ENCODE measurements at regions not wholly inside any gene's neighbourhood (a gene's known extent, or its start where the extent isn't known, plus 50 kb on each side); places are given as distances from the start of the nearest gene placed in this dataset.

GRCh38 chr6:113401231-113401630 lies 455.9 kb upstream of the MARCKS start (continued):
- no peak for TF ChIP-seq POLR2AphosphoS5 (IDR thresholded peaks at IDR 0.05; ENCODE audit: low read depth, low read length)
- no peak for TF ChIP-seq FOSL1 (IDR thresholded peaks at IDR 0.05; ENCODE audit: low read depth)
- no peak for TF ChIP-seq EZH2 (IDR thresholded peaks at IDR 0.05)
- no peak for TF ChIP-seq ZNF274 (IDR thresholded peaks at IDR 0.05; ENCODE audit: low read depth, low read length)
- TF ChIP-seq JUND (IDR thresholded peaks at IDR 0.05): no peak
- TF ChIP-seq EGR1 (IDR thresholded peaks at IDR 0.05; ENCODE audit: low read depth): no peak

GRCh38 chr6:113402544-113402943 lies 454.6 kb upstream of the MARCKS start:
- DNase-seq (ENCODE audit: low read depth, low spot score) (no peak), ATAC-seq (no peak)
- H3K9ac ChIP-seq (ENCODE audit: low read length): no peak overlapping the region
- H3K4me1 ChIP-seq (ENCODE audit: control insufficient read depth in 1 of 2, insufficient read depth in 2 of 2, low read length in 2 of 2): no peaks in the 10 kb centered on the region
- H3K27ac ChIP-seq (ENCODE audit: low read depth, low read length): no peak overlapping the region
- POLR2A ChIA-PET: no interaction called here
- H3K9me2 ChIP-seq (ENCODE audit: insufficient read depth): no peaks in the 10 kb centered on the region
- no peak for TF ChIP-seq MAX (IDR thresholded peaks at IDR 0.05)
- no peak for TF ChIP-seq YY1 (IDR thresholded peaks at IDR 0.05; ENCODE audit: extremely low read depth, insufficient replicate concordance, low read depth, low read length)
- no peak for TF ChIP-seq ZBTB33 (IDR thresholded peaks at IDR 0.05; ENCODE audit: extremely low read depth, insufficient replicate concordance, low read length)
- no peak for TF ChIP-seq CTCF (IDR thresholded peaks at IDR 0.05 in 2 of 3, conservative IDR thresholded peaks at IDR 0.05 in 1 of 3; ENCODE audit: borderline replicate concordance in 1 of 3, insufficient read depth in 1 of 3, low read depth in 2 of 3, low read length in 2 of 3)
- no peak for TF ChIP-seq RAD21 (IDR thresholded peaks at IDR 0.05; ENCODE audit: low read depth)
- TF ChIP-seq SP1 (IDR thresholded peaks at IDR 0.05; ENCODE audit: low read depth): no peak
- no peak for TF ChIP-seq POLR2AphosphoS5 (IDR thresholded peaks at IDR 0.05; ENCODE audit: low read depth, low read length)
- TF ChIP-seq JUND (IDR thresholded peaks at IDR 0.05): no peak
- no peak overlapping the region for H3K4me2 ChIP-seq (ENCODE audit: low read length)
- CTCF ChIA-PET: no interaction called here
- H3K4me3 ChIP-seq (replicated peaks in 1 of 2; ENCODE audit: low read depth in 1 of 2, low read length in 2 of 2): no peak overlapping the region
- intact Hi-C loops (cut with micrococcal nuclease): no loop called here
- RAD21 ChIA-PET (ENCODE audit: low non-redundant PET in 1 of 2, low total read pairs in 2 of 2, uncharacterized antibody in 2 of 2, unreplicated experiment in 2 of 2): no interaction called here
- no peaks in the 10 kb centered on the region for H3K9me3 ChIP-seq (ENCODE audit: control insufficient read depth in 1 of 2, insufficient read depth in 1 of 2, low read depth in 1 of 2, low read length in 2 of 2)
- no peaks in the 10 kb centered on the region for H3K36me3 ChIP-seq (ENCODE audit: control insufficient read depth in 1 of 2, insufficient read depth in 2 of 2, low read length in 2 of 2)
- H3K79me2 ChIP-seq (ENCODE audit: insufficient read depth, low read length): no peaks in the 10 kb centered on the region
- H4K20me1 ChIP-seq (ENCODE audit: insufficient read depth): no peaks in the 10 kb centered on the region
- H2AFZ ChIP-seq (ENCODE audit: low read depth, low read length, poor library complexity, severe bottlenecking): peak overlapping the region; percentile 19
- no TSS peak for BruUV-seq (replicated peaks)
- H3K27me3 ChIP-seq (ENCODE audit: insufficient read depth, low read length): no peaks in the 10 kb centered on the region
